ENCODE measurements at regions not wholly inside any gene's neighbourhood (a gene's known extent, or its start where the extent isn't known, plus 50 kb on each side); places are given as distances from the start of the nearest gene placed in this dataset.
"Not testable (repeated sequence)": the region's sequence is repeated elsewhere in the genome, so short reads cannot be mapped to it uniquely, and the experiment has no call there.

- H3K4me3 ChIP-seq (ENCODE audit: low read depth in 2 of 2, low read length in 1 of 2) = no peak overlapping the region
- ChIA-PET POLR2A (no interaction called here), CTCF (interaction anchor here (1.0 to 1.3 kb wide), 3 partner anchors 15 to 18 kb away, joined by 3 read pairs; no protein-coding TSS in a partner anchor)
- H2AFZ ChIP-seq (ENCODE audit: low read depth) = no peak overlapping the region
- H3K27ac ChIP-seq (ENCODE audit: low read depth in 2 of 2, low read length in 1 of 2) = no peak overlapping the region
- no peak for DNase-seq
- H3K27me3 ChIP-seq (ENCODE audit: insufficient read depth) = no peaks in the 10 kb centered on the region; the same call in 1 of the 2 replicates
- H3F3A ChIP-seq (replicated peaks; ENCODE audit: insufficient read depth) = no peaks in the 10 kb centered on the region
- H3K79me2 ChIP-seq (ENCODE audit: insufficient read depth) = no peaks in the 10 kb centered on the region
- no peaks in the 10 kb centered on the region for H3K4me1 ChIP-seq (ENCODE audit: control insufficient read depth in 1 of 2, insufficient read depth in 2 of 2, low read depth in 1 of 2, low read length in 1 of 2)
- H3K9ac ChIP-seq = no peak overlapping the region
- whole genome bisulfite sequencing (ENCODE audit: low lambda C conversion rate) = 52% methylated on average over 5 of the region's 6 CpGs
- TF ChIP-seq POLR2AphosphoS5 (IDR thresholded peaks at IDR 0.05; ENCODE audit: low read depth, low read length) (no peak), FOXM1 (IDR thresholded peaks at IDR 0.05; ENCODE audit: low read depth) (no peak), EP300 (IDR thresholded peaks at IDR 0.05; ENCODE audit: borderline replicate concordance in 1 of 2, low read depth in 1 of 2, low read length in 1 of 2) (no peak), PBX3 (IDR thresholded peaks at IDR 0.05) (no peak), RXRA (IDR thresholded peaks at IDR 0.05; ENCODE audit: borderline replicate concordance, low read depth) (no peak), ELF1 (IDR thresholded peaks at IDR 0.05) (no peak), NRF1 (IDR thresholded peaks at IDR 0.05; ENCODE audit: low read depth, low read length) (no peak), RCOR1 (IDR thresholded peaks at IDR 0.05; ENCODE audit: low read length) (no peak), RAD21 (IDR thresholded peaks at IDR 0.05; ENCODE audit: low read length) (no peak), ZBTB33 (IDR thresholded peaks at IDR 0.05; ENCODE audit: borderline replicate concordance, low read depth) (no peak), CHD2 (IDR thresholded peaks at IDR 0.05; ENCODE audit: low read length, partially characterized antibody) (no peak), TCF12 (IDR thresholded peaks at IDR 0.05) (no peak)
- TF ChIP-seq, protein P1, sequence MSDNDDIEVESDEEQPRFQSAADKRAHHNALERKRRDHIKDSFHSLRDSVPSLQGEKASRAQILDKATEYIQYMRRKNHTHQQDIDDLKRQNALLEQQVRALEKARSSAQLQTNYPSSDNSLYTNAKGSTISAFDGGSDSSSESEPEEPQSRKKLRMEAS (IDR thresholded peaks at IDR 0.05; ENCODE audit: low read depth) = no peak
- TF ChIP-seq, protein P2, sequence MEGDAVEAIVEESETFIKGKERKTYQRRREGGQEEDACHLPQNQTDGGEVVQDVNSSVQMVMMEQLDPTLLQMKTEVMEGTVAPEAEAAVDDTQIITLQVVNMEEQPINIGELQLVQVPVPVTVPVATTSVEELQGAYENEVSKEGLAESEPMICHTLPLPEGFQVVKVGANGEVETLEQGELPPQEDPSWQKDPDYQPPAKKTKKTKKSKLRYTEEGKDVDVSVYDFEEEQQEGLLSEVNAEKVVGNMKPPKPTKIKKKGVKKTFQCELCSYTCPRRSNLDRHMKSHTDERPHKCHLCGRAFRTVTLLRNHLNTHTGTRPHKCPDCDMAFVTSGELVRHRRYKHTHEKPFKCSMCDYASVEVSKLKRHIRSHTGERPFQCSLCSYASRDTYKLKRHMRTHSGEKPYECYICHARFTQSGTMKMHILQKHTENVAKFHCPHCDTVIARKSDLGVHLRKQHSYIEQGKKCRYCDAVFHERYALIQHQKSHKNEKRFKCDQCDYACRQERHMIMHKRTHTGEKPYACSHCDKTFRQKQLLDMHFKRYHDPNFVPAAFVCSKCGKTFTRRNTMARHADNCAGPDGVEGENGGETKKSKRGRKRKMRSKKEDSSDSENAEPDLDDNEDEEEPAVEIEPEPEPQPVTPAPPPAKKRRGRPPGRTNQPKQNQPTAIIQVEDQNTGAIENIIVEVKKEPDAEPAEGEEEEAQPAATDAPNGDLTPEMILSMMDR (IDR thresholded peaks at IDR 0.05) = no peak
- H3K36me3 ChIP-seq (replicated peaks in 1 of 2; ENCODE audit: control insufficient read depth in 1 of 2, insufficient read depth in 2 of 2, low read length in 1 of 2) = no peaks in the 10 kb centered on the region
- no peaks in the 10 kb centered on the region for H4K20me1 ChIP-seq (ENCODE audit: insufficient read depth)
- no peak overlapping the region for H3K4me2 ChIP-seq
- no peaks in the 10 kb centered on the region for H3K9me2 ChIP-seq
- no peaks in the 10 kb centered on the region; the same call in 1 of the 2 replicates for H3K9me3 ChIP-seq
Measured at GRCh38 chr9:91017245-91017644, 215.6 kb downstream of the SYK start.

DNA sequence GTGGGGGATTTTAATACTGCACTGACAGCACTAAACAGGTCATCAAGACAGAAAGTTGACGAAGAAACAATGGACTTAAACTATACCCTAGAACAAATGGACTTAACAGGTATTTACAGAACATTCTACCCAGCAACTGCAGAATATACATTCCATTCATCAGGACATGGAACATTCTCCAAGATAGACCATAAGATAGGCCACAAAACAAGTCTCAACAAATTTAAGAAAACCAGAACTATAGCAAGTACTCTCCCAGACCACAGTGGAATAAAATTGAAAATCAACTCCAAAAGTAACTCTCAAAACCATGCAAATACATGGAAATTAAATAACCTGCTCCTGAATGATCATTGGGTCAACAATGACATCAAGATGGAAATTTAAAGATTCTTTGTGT is 218.3 kb downstream of the SYK start:
- H3K9me2 ChIP-seq; H3F3A ChIP-seq (replicated peaks; ENCODE audit: insufficient read depth); H3K27me3 ChIP-seq (ENCODE audit: insufficient read depth); H3K4me2 ChIP-seq; H3K9me3 ChIP-seq; H3K79me2 ChIP-seq (ENCODE audit: insufficient read depth); H3K36me3 ChIP-seq (replicated peaks in 1 of 2; ENCODE audit: control insufficient read depth in 1 of 2, insufficient read depth in 2 of 2, low read length in 1 of 2); H4K20me1 ChIP-seq (ENCODE audit: insufficient read depth); H2AFZ ChIP-seq (ENCODE audit: low read depth); H3K4me1 ChIP-seq (ENCODE audit: control insufficient read depth in 1 of 2, insufficient read depth in 2 of 2, low read depth in 1 of 2, low read length in 1 of 2); POLR2A ChIA-PET; H3K4me3 ChIP-seq (ENCODE audit: low read depth in 2 of 2, low read length in 1 of 2); DNase-seq; H3K9ac ChIP-seq; CTCF ChIA-PET; H3K27ac ChIP-seq (ENCODE audit: low read depth in 2 of 2, low read length in 1 of 2): not testable (repeated sequence)
- 33% methylated on average over 1 of the region's 1 CpG for WGBS (ENCODE audit: low lambda C conversion rate)

GRCh38 chr9:91021656-91022055 is 220.0 kb downstream of the SYK start:
- H3K27me3 ChIP-seq (ENCODE audit: insufficient read depth); H2AFZ ChIP-seq (ENCODE audit: low read depth); H3K4me1 ChIP-seq (ENCODE audit: control insufficient read depth in 1 of 2, insufficient read depth in 2 of 2, low read depth in 1 of 2, low read length in 1 of 2); H3K4me3 ChIP-seq (ENCODE audit: low read depth in 2 of 2, low read length in 1 of 2); H3K4me2 ChIP-seq; H3K9ac ChIP-seq; H3K9me2 ChIP-seq; H3K27ac ChIP-seq (ENCODE audit: low read depth in 2 of 2, low read length in 1 of 2); H3K36me3 ChIP-seq (replicated peaks in 1 of 2; ENCODE audit: control insufficient read depth in 1 of 2, insufficient read depth in 2 of 2, low read length in 1 of 2); H4K20me1 ChIP-seq (ENCODE audit: insufficient read depth); H3K79me2 ChIP-seq (ENCODE audit: insufficient read depth); CTCF ChIA-PET; DNase-seq; H3F3A ChIP-seq (replicated peaks; ENCODE audit: insufficient read depth); POLR2A ChIA-PET; H3K9me3 ChIP-seq: not testable (repeated sequence)
